ENCODE measurements at regions not wholly inside any gene's neighbourhood (a gene's known extent, or its start where the extent isn't known, plus 50 kb on each side); places are given as distances from the start of the nearest gene placed in this dataset.

GRCh38 chr16:80058214-80058613, 457.7 kb upstream of the MAF start:
- no peaks in the 10 kb centered on the region for H3K36me3 Mint-ChIP-seq
- H3K9me3 Mint-ChIP-seq = no peaks in the 10 kb centered on the region
- H3K27me3 Mint-ChIP-seq (ENCODE audit: low read depth in 3 of 3) = peaks cover 5 to 9% (median 7%) of the 10 kb centered on the region in 3 donors
- H3K27ac Mint-ChIP-seq = no peak overlapping the region
- DNase-seq = no peak
- no peaks in the 10 kb centered on the region for H3K4me1 Mint-ChIP-seq
- H3K4me3 Mint-ChIP-seq = no peak overlapping the region

GRCh38 chr16:80056324-80056723, 455.8 kb upstream of the MAF start:
- Mint-ChIP-seq H3K27me3 (ENCODE audit: low read depth in 3 of 3) (peaks cover 4 to 5% (median 4%) of the 10 kb centered on the region in 3 donors), H3K4me3 (no peak overlapping the region), H3K27ac (no peak overlapping the region), H3K36me3 (no peaks in the 10 kb centered on the region), H3K9me3 (no peaks in the 10 kb centered on the region), H3K4me1 (no peaks in the 10 kb centered on the region)
- DNase-seq = no peak

GRCh38 chr16:80055831-80056230, 455.3 kb upstream of the MAF start:
- Mint-ChIP-seq H3K4me3 (no peak overlapping the region), H3K27me3 (ENCODE audit: low read depth in 3 of 3) (peaks cover 3 to 5% (median 3%) of the 10 kb centered on the region in 3 donors), H3K36me3 (no peaks in the 10 kb centered on the region), H3K9me3 (no peaks in the 10 kb centered on the region), H3K27ac (no peak overlapping the region), H3K4me1 (no peaks in the 10 kb centered on the region)
- DNase-seq = no peak

- peaks cover 0 to 5% (median 2%) of the 10 kb centered on the region in 3 donors for H3K27me3 Mint-ChIP-seq (ENCODE audit: low read depth in 3 of 3)
- no peaks in the 10 kb centered on the region for H3K36me3 Mint-ChIP-seq
- no peaks in the 10 kb centered on the region for H3K4me1 Mint-ChIP-seq
- H3K27ac Mint-ChIP-seq = no peak overlapping the region
- no peaks in the 10 kb centered on the region for H3K9me3 Mint-ChIP-seq
- no peak overlapping the region for H3K4me3 Mint-ChIP-seq
- DNase-seq = no peak
These were observed 454.1 kb upstream of the MAF start for GRCh38 chr16:80054647-80055046.

GRCh38 chr16:80051040-80051439, 450.5 kb upstream of the MAF start:
- peaks cover 0 to 9% (median 2%) of the 10 kb centered on the region in 3 donors for H3K27me3 Mint-ChIP-seq (ENCODE audit: low read depth in 3 of 3)
- no peak overlapping the region for H3K27ac Mint-ChIP-seq
- H3K9me3 Mint-ChIP-seq = no peaks in the 10 kb centered on the region
- H3K4me3 Mint-ChIP-seq = no peak overlapping the region
- H3K4me1 Mint-ChIP-seq = no peaks in the 10 kb centered on the region
- no peak for DNase-seq
- H3K36me3 Mint-ChIP-seq = no peaks in the 10 kb centered on the region

- H3K27ac Mint-ChIP-seq = no peak overlapping the region
- no peaks in the 10 kb centered on the region for H3K9me3 Mint-ChIP-seq
- peaks cover 2 to 13% (median 6%) of the 10 kb centered on the region in 3 donors for H3K27me3 Mint-ChIP-seq (ENCODE audit: low read depth in 3 of 3)
- no peak overlapping the region for H3K4me3 Mint-ChIP-seq
- no peaks in the 10 kb centered on the region for H3K4me1 Mint-ChIP-seq
- H3K36me3 Mint-ChIP-seq = no peaks in the 10 kb centered on the region
- no peak for DNase-seq
These were observed 447.7 kb upstream of the MAF start for GRCh38 chr16:80048250-80048649.

GRCh38 chr16:80047842-80048241, 447.3 kb upstream of the MAF start:
- Mint-ChIP-seq H3K4me3 (no peak overlapping the region), H3K27ac (no peak overlapping the region), H3K27me3 (ENCODE audit: low read depth in 3 of 3) (peaks cover 2 to 14% (median 6%) of the 10 kb centered on the region in 3 donors), H3K4me1 (no peaks in the 10 kb centered on the region), H3K9me3 (no peaks in the 10 kb centered on the region), H3K36me3 (no peaks in the 10 kb centered on the region)
- DNase-seq = no peak

- Mint-ChIP-seq H3K27me3 (ENCODE audit: low read depth in 3 of 3) (peaks cover 2 to 14% (median 9%) of the 10 kb centered on the region in 3 donors), H3K36me3 (no peaks in the 10 kb centered on the region), H3K4me3 (no peak overlapping the region), H3K4me1 (no peaks in the 10 kb centered on the region), H3K27ac (no peak overlapping the region), H3K9me3 (no peaks in the 10 kb centered on the region)
- no peak for DNase-seq
These were observed 446.3 kb upstream of the MAF start for GRCh38 chr16:80046848-80047247.

- Mint-ChIP-seq H3K27me3 (ENCODE audit: low read depth in 3 of 3) (peaks cover 2 to 15% (median 9%) of the 10 kb centered on the region in 3 donors), H3K9me3 (no peaks in the 10 kb centered on the region)
These were observed 445.7 kb upstream of the MAF start for GRCh38 chr16:80046261-80046660.

GRCh38 chr16:80045861-80046260, 445.3 kb upstream of the MAF start:
- no peak overlapping the region for H3K27ac Mint-ChIP-seq

More at GRCh38 chr16:80046261-80046660, 445.7 kb upstream of the MAF start:
- Mint-ChIP-seq H3K4me3 (no peak overlapping the region), H3K27ac (no peak overlapping the region), H3K36me3 (no peaks in the 10 kb centered on the region), H3K4me1 (no peaks in the 10 kb centered on the region)
- no peak for DNase-seq

GRCh38 chr16:80041410-80041809, 440.9 kb upstream of the MAF start:
- no peak overlapping the region for H3K4me3 Mint-ChIP-seq
- peaks cover 0 to 14% (median 6%) of the 10 kb centered on the region in 3 donors for H3K27me3 Mint-ChIP-seq (ENCODE audit: low read depth in 3 of 3)
- H3K9me3 Mint-ChIP-seq = peaks cover 0 to 6% (median 2%) of the 10 kb centered on the region in 6 donors
- H3K36me3 Mint-ChIP-seq = no peaks in the 10 kb centered on the region
- no peak overlapping the region for H3K27ac Mint-ChIP-seq
- no peaks in the 10 kb centered on the region for H3K4me1 Mint-ChIP-seq
- no peak for DNase-seq

More at GRCh38 chr16:80045861-80046260, 445.3 kb upstream of the MAF start:
- Mint-ChIP-seq H3K27me3 (ENCODE audit: low read depth in 3 of 3) (peaks cover 2 to 15% (median 9%) of the 10 kb centered on the region in 3 donors), H3K4me1 (no peaks in the 10 kb centered on the region), H3K9me3 (no peaks in the 10 kb centered on the region), H3K36me3 (no peaks in the 10 kb centered on the region), H3K4me3 (no peak overlapping the region)
- no peak for DNase-seq

GRCh38 chr16:80040814-80041213, 440.3 kb upstream of the MAF start:
- Mint-ChIP-seq H3K9me3 (peaks cover 0 to 6% (median 2%) of the 10 kb centered on the region in 6 donors), H3K4me3 (no peak overlapping the region), H3K27ac (no peak overlapping the region), H3K4me1 (no peaks in the 10 kb centered on the region), H3K36me3 (no peaks in the 10 kb centered on the region), H3K27me3 (ENCODE audit: low read depth in 3 of 3) (peaks cover 0 to 14% (median 6%) of the 10 kb centered on the region in 3 donors)
- no peak for DNase-seq

- H3K36me3 Mint-ChIP-seq = no peaks in the 10 kb centered on the region
- no peak overlapping the region for H3K4me3 Mint-ChIP-seq
- H3K27ac Mint-ChIP-seq = no peak overlapping the region
- no peak for DNase-seq
- H3K9me3 Mint-ChIP-seq = peaks cover 0 to 6% (median 2%) of the 10 kb centered on the region in 6 donors
- H3K27me3 Mint-ChIP-seq (ENCODE audit: low read depth in 3 of 3) = peaks cover 0 to 16% (median 7%) of the 10 kb centered on the region in 3 donors
- no peaks in the 10 kb centered on the region for H3K4me1 Mint-ChIP-seq
These were observed 439.9 kb upstream of the MAF start for GRCh38 chr16:80040413-80040812.

GRCh38 chr16:80039777-80040176, 439.2 kb upstream of the MAF start:
- peaks cover 0 to 13% (median 9%) of the 10 kb centered on the region in 3 donors for H3K27me3 Mint-ChIP-seq (ENCODE audit: low read depth in 3 of 3)
- no peak overlapping the region for H3K27ac Mint-ChIP-seq
- no peaks in the 10 kb centered on the region for H3K4me1 Mint-ChIP-seq
- H3K9me3 Mint-ChIP-seq = peaks cover 0 to 6% (median 3%) of the 10 kb centered on the region in 6 donors
- no peak for DNase-seq
- no peak overlapping the region for H3K4me3 Mint-ChIP-seq
- no peaks in the 10 kb centered on the region for H3K36me3 Mint-ChIP-seq

- Mint-ChIP-seq H3K36me3 (no peaks in the 10 kb centered on the region), H3K9me3 (peaks cover 0 to 6% (median 3%) of the 10 kb centered on the region in 6 donors), H3K27ac (no peak overlapping the region)
These were observed 438.0 kb upstream of the MAF start for GRCh38 chr16:80038566-80038965.

More at GRCh38 chr16:80038566-80038965, 438.0 kb upstream of the MAF start:
- Mint-ChIP-seq H3K27me3 (ENCODE audit: low read depth in 3 of 3) (peaks cover 0 to 16% (median 7%) of the 10 kb centered on the region in 3 donors), H3K4me1 (no peaks in the 10 kb centered on the region), H3K4me3 (no peak overlapping the region)
- DNase-seq = no peak
